ENCODE measurements at regions not wholly inside any gene's neighbourhood (a gene's known extent, or its start where the extent isn't known, plus 50 kb on each side); places are given as distances from the start of the nearest gene placed in this dataset.

GRCh38 chr2:168392024-168392423 is 64.0 kb upstream of the CERS6 start:
- no peak for DNase-seq

GRCh38 chr2:168392797-168393196 is 63.3 kb upstream of the CERS6 start:
- DNase-seq, result no peak

- DNase-seq, result no peak
Measured at GRCh38 chr2:168394262-168394661, 61.8 kb upstream of the CERS6 start.

- no peak for DNase-seq
Measured at GRCh38 chr2:168396131-168396530, 59.9 kb upstream of the CERS6 start.

GRCh38 chr2:168397629-168398028 is 58.4 kb upstream of the CERS6 start:
- no peak for DNase-seq

GRCh38 chr2:168401048-168401556 is 55.0 kb upstream of the CERS6 start:
- no peak for DNase-seq

GRCh38 chr2:168401771-168402170 is 54.3 kb upstream of the CERS6 start:
- no peak for DNase-seq

- no peak for DNase-seq
Measured at GRCh38 chr2:168402531-168402930, 53.5 kb upstream of the CERS6 start.

GRCh38 chr2:168403736-168404135 is 52.3 kb upstream of the CERS6 start:
- no peak for DNase-seq

- DNase-seq, result no peak
Measured at GRCh38 chr2:168404764-168405163, 51.3 kb upstream of the CERS6 start.

Data from cerebellar nuclear complex (tissue), 1 donor.